Endothelial cell of umbilical vein (primary cell): ENCODE measurements at regions not wholly inside any gene's neighbourhood (a gene's known extent, or its start where the extent isn't known, plus 50 kb on each side); places are given as distances from the start of the nearest gene placed in this dataset.

Experiments used
- BruUV-seq: library from RNA; stranded (reverse); fragments of 400-500 nt; replicated peaks from 2 replicates; lab custom pipeline; 2021; lab: Mats Ljungman, UMichigan
- CTCF ChIA-PET: fragments of 300-600, 350-600 bp; sonication (Branson Sonifier 250); formaldehyde crosslinking; loops from one replicate; lab custom pipeline; 2021; ENCODE audit warnings: antibody characterized with exemption, inconsistent platforms; lab: Charles Lee
- POLR2A ChIA-PET: fragments of 300-600, 350-600 bp; sonication (Branson Sonifier 250); formaldehyde crosslinking; loops from one replicate; lab custom pipeline; 2021; ENCODE audit warnings: antibody characterized with exemption, inconsistent platforms; lab: Charles Lee
- DNase-seq: peaks from one replicate; pipeline ENCODE4 v3.0.0-alpha.2; 2011; ENCODE audit warnings: low read depth, low spot score
- FAIRE-seq: peaks from 2 replicates; lab custom pipeline; 2011; peaks lifted over from hg19 to GRCh38; lab: Jason Lieb, UNC
- H2AFZ ChIP-seq: 2 replicates; pipeline ENCODE4 v1.6.0; 2012; ENCODE audit warnings: low read depth, low read length, control low read depth, inconsistent platforms
- H3K27ac ChIP-seq: 2 replicates; pipeline ENCODE4 v1.5.1; 2011; ENCODE audit warnings: low read depth, mild to moderate bottlenecking, control low read depth, low read length, moderate library complexity; ENCODE audit not compliant: insufficient read depth
- H3K27me3 ChIP-seq, 2 experiments: 2 replicates each; pipeline versions ENCODE4 v1.6.0 to v1.6.1; 2011; ENCODE audit warnings: low read length in 2 of 2, mixed read lengths in 1 of 2; ENCODE audit not compliant: control insufficient read depth in 2 of 2, insufficient read depth in 2 of 2
- H3K36me3 ChIP-seq, 2 experiments: 2 replicates in 1 of 2; 3 replicates in 1 of 2; pipeline ENCODE4 v1.5.1; 2011; ENCODE audit warnings: low read length in 2 of 2, mild to moderate bottlenecking in 1 of 2, moderate library complexity in 1 of 2; ENCODE audit not compliant: control insufficient read depth in 2 of 2, insufficient read depth in 2 of 2; ENCODE audit errors: extremely low read depth in 1 of 2
- H3K4me1 ChIP-seq: 3 replicates; pipeline ENCODE4 v1.5.1; 2011; ENCODE audit warnings: mild to moderate bottlenecking, low read length; ENCODE audit not compliant: control insufficient read depth, insufficient read depth; ENCODE audit errors: extremely low read depth
- H3K4me2 ChIP-seq: 2 replicates; pipeline ENCODE4 v1.6.1; 2011; ENCODE audit warnings: low read length, control low read depth, mixed read lengths; ENCODE audit not compliant: insufficient read depth
- H3K4me3 ChIP-seq, 3 experiments: fragments of 200-600 bp in 1 of 3; sonication (generic), shearing (Covaris generic) in 1 of 3; replicated peaks in 1 of 3; 2 replicates each; pipeline ENCODE4 v1.5.1; 2011 to 2016; ENCODE audit warnings: control low read depth in 3 of 3, low read length in 3 of 3, mild to moderate bottlenecking in 2 of 3, inconsistent platforms in 1 of 3, low read depth in 1 of 3, moderate library complexity in 1 of 3; ENCODE audit not compliant: insufficient read depth in 1 of 3
- H3K79me2 ChIP-seq: 2 replicates; pipeline ENCODE4 v1.6.0; 2012; ENCODE audit warnings: low read length, inconsistent platforms; ENCODE audit not compliant: control insufficient read depth, insufficient read depth
- H3K9ac ChIP-seq: replicated peaks from 2 replicates; pipeline ENCODE3; 2011; ENCODE audit warnings: low read length, control low read depth; ENCODE audit not compliant: insufficient read depth; ENCODE audit errors: extremely low read depth
- H3K9me1 ChIP-seq: replicated peaks from 3 replicates; pipeline ENCODE4 v1.6.0; 2011; ENCODE audit warnings: mild to moderate bottlenecking, low read length; ENCODE audit not compliant: control insufficient read depth, insufficient read depth; ENCODE audit errors: extremely low read depth
- H3K9me3 ChIP-seq: replicated peaks from 2 replicates; pipeline ENCODE4 v1.5.1; 2012; ENCODE audit warnings: low read length, inconsistent platforms; ENCODE audit not compliant: control insufficient read depth, insufficient read depth
- H4K20me1 ChIP-seq: replicated peaks from 2 replicates; pipeline ENCODE3; 2011; ENCODE audit warnings: mild to moderate bottlenecking, low read length; ENCODE audit not compliant: control insufficient read depth, insufficient read depth; ENCODE audit errors: extremely low read depth
- EZH2 ChIP-seq: IDR thresholded peaks from 2 replicates; pipeline ENCODE4 v1.6.1; 2012; ENCODE audit warnings: borderline replicate concordance, low read depth, mild to moderate bottlenecking, moderate library complexity, low read length, inconsistent platforms; ENCODE audit not compliant: severe bottlenecking
- FOS ChIP-seq: IDR thresholded peaks from 2 replicates; pipeline ENCODE4 v1.6.1; 2011; ENCODE audit warnings: mild to moderate bottlenecking, low read length, moderate library complexity, borderline replicate concordance; ENCODE audit not compliant: insufficient read depth
- GATA2 ChIP-seq: IDR thresholded peaks from 2 replicates; pipeline ENCODE4 v1.7.0; 2011; ENCODE audit warnings: low read depth, mild to moderate bottlenecking, moderate library complexity, mixed read lengths, low read length; ENCODE audit not compliant: insufficient read length, insufficient read depth
- JUN ChIP-seq: IDR thresholded peaks from 2 replicates; pipeline ENCODE4 v1.6.1; 2011; ENCODE audit warnings: borderline replicate concordance, low read depth; ENCODE audit not compliant: insufficient read length, insufficient read depth
- MYC ChIP-seq: IDR thresholded peaks from one replicate; pipeline ENCODE4 v1.6.1; 2011; ENCODE audit warnings: mild to moderate bottlenecking, low read depth, low read length
- POLR2A ChIP-seq: IDR thresholded peaks from 2 replicates; pipeline ENCODE4 v1.6.1; 2012; ENCODE audit warnings: low read depth, mild to moderate bottlenecking, control low read depth, low read length
- POLR2AphosphoS5 ChIP-seq: IDR thresholded peaks from 2 replicates; pipeline ENCODE4 v1.6.1; 2012; ENCODE audit warnings: low read depth, mild to moderate bottlenecking, control low read depth, low read length, moderate library complexity; ENCODE audit not compliant: insufficient read depth
- dilution Hi-C: fragments of 300-500 bp; cut with MboI; formaldehyde crosslinking; loops from one replicate; pipeline ENCODE4 v1.15.0; 2019; ENCODE audit warnings: low sequenced_read_pairs; ENCODE audit not compliant: extremely low pct_ligation_motif_present
- intact Hi-C: fragments of 100-400 bp; cut with micrococcal nuclease; formaldehyde crosslinking; loops from one replicate; pipeline ENCODE4 v1.10.0; 2022
- TF ChIP-seq, protein P1 (sequence below), 2 donors: IDR thresholded peaks; 1 replicate in 1 of 2; 2 replicates in 1 of 2; pipeline ENCODE4 v1.5.1; 2011; ENCODE audit warnings: low read length in 2 of 2, mild to moderate bottlenecking in 2 of 2, moderate library complexity in 2 of 2, control low read depth in 1 of 2, inconsistent platforms in 1 of 2, low read depth in 1 of 2; ENCODE audit not compliant: insufficient read depth in 1 of 2; ENCODE audit errors: extremely low read depth in 1 of 2
- TF ChIP-seq, protein P2 (sequence below): IDR thresholded peaks from 2 replicates; pipeline ENCODE4 v1.6.1; 2011; ENCODE audit not compliant: insufficient read depth, insufficient read length

DNA sequence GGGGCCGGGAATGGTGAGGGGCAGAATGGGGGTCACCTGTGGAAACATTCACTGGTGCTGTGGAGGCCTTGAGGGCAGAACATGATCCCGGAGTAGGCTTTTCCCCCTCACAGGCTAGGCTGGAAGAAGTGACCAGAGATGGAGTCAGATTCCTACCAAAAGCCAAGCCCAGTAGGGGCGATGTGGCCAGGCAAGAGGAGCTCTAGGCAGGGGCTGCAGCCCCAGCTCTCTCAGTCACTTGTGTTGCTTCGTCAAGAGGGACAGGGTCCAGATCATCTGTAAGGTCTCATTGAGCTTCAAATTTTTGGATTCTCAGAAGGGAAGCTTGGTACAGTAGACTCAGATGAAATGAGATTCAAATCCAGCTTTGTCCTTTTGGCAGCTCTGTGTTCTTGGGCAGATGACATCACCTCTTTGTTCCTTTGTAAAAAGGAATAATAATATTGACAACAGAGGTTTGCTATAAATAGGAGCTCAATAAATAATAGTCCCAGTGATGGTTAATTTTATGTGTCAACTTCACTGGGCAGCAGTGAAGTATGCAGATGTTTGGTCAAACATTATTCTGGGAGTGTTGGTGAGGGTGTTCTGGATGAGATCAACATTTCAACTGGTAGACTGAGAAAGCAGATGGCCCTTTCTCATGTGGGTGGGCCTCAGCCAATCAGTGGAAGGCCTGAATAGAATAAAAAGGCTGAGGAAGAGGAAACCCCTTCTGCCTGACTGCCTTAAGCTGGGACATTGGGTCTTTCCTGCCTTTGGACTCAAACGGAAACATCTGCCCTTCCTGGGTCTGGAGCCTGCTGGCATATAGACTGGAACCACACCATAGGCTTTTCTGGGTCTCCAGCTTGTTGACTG is 324.7 kb upstream of the USP24 start:
- no peaks in the 10 kb centered on the region for H4K20me1 ChIP-seq
- ChIA-PET POLR2A (no interaction called here), CTCF (no interaction called here)
- no peaks in the 10 kb centered on the region for H3K9me3 ChIP-seq
- FAIRE-seq (no peak), DNase-seq (no peak)
- H3K27me3 ChIP-seq: no peaks in the 10 kb centered on the region
- dilution Hi-C loops (no loop called here), intact Hi-C loops (no loop called here)
- no peaks in the 10 kb centered on the region for H3K36me3 ChIP-seq
- BruUV-seq: no TSS peak
- H2AFZ ChIP-seq: no peak overlapping the region
- H3K9me1 ChIP-seq: no peaks in the 10 kb centered on the region
- H3K79me2 ChIP-seq: no peaks in the 10 kb centered on the region
- no peak overlapping the region for H3K4me3 ChIP-seq
- no peak for TF ChIP-seq EZH2
- TF ChIP-seq MYC: no peak
- TF ChIP-seq POLR2AphosphoS5: no peak
- TF ChIP-seq, protein P1, sequence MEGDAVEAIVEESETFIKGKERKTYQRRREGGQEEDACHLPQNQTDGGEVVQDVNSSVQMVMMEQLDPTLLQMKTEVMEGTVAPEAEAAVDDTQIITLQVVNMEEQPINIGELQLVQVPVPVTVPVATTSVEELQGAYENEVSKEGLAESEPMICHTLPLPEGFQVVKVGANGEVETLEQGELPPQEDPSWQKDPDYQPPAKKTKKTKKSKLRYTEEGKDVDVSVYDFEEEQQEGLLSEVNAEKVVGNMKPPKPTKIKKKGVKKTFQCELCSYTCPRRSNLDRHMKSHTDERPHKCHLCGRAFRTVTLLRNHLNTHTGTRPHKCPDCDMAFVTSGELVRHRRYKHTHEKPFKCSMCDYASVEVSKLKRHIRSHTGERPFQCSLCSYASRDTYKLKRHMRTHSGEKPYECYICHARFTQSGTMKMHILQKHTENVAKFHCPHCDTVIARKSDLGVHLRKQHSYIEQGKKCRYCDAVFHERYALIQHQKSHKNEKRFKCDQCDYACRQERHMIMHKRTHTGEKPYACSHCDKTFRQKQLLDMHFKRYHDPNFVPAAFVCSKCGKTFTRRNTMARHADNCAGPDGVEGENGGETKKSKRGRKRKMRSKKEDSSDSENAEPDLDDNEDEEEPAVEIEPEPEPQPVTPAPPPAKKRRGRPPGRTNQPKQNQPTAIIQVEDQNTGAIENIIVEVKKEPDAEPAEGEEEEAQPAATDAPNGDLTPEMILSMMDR (IDR thresholded peaks at IDR 0.05; ENCODE audit: extremely low read depth in 1 of 2, insufficient read depth in 1 of 2, low read depth in 1 of 2, low read length in 2 of 2): no peak
- TF ChIP-seq JUN: no peak
- TF ChIP-seq GATA2: no peak
- no peak for TF ChIP-seq POLR2A
- TF ChIP-seq, protein P2, sequence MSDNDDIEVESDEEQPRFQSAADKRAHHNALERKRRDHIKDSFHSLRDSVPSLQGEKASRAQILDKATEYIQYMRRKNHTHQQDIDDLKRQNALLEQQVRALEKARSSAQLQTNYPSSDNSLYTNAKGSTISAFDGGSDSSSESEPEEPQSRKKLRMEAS: no peak
- TF ChIP-seq FOS: no peak
- H3K4me1 ChIP-seq: no peaks in the 10 kb centered on the region
- H3K27ac ChIP-seq: no peak overlapping the region
- H3K4me2 ChIP-seq: no peak overlapping the region
- H3K9ac ChIP-seq: no peak overlapping the region
